D721Med (cell line): ENCODE measurements at regions not wholly inside any gene's neighbourhood (a gene's known extent, or its start where the extent isn't known, plus 50 kb on each side); places are given as distances from the start of the nearest gene placed in this dataset.

Experiments
- DNase-seq: peaks from one replicate; pipeline ENCODE4 v3.0.0; 2011; ENCODE audit warnings: low spot score; ENCODE audit not compliant: insufficient read length
- FAIRE-seq: peaks from 2 replicates; lab custom pipeline; 2011; peaks lifted over from hg19 to GRCh38; lab: Jason Lieb, UNC
- TF ChIP-seq, protein P1 (sequence below): IDR thresholded peaks from 2 replicates; pipeline ENCODE4 v1.5.1; 2012; ENCODE audit warnings: mild to moderate bottlenecking, control low read depth; ENCODE audit not compliant: insufficient read depth; ENCODE audit errors: missing control alignments

DNA sequence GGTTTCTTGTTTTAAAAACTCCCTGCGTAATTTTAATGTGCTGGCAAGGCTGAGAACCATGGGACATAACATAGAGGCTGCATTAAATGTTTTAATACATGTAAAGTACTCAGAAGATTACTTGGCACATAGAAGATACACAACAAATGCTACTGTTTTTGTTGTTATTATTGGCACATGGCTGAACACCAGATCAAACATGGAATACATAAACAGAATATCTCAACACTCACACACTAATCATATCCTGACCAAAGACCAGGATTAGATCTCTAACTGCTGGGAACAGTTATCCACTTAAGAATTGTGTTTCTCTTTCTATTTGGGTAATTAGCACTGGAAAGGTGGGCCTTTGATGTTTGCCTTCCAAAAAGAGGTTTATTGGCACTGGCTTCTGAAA lies 69.3 kb downstream of the KCNE4 start:
- no peak for FAIRE-seq
- DNase-seq, result no peak
- TF ChIP-seq, protein P1, sequence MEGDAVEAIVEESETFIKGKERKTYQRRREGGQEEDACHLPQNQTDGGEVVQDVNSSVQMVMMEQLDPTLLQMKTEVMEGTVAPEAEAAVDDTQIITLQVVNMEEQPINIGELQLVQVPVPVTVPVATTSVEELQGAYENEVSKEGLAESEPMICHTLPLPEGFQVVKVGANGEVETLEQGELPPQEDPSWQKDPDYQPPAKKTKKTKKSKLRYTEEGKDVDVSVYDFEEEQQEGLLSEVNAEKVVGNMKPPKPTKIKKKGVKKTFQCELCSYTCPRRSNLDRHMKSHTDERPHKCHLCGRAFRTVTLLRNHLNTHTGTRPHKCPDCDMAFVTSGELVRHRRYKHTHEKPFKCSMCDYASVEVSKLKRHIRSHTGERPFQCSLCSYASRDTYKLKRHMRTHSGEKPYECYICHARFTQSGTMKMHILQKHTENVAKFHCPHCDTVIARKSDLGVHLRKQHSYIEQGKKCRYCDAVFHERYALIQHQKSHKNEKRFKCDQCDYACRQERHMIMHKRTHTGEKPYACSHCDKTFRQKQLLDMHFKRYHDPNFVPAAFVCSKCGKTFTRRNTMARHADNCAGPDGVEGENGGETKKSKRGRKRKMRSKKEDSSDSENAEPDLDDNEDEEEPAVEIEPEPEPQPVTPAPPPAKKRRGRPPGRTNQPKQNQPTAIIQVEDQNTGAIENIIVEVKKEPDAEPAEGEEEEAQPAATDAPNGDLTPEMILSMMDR, result no peak

DNA sequence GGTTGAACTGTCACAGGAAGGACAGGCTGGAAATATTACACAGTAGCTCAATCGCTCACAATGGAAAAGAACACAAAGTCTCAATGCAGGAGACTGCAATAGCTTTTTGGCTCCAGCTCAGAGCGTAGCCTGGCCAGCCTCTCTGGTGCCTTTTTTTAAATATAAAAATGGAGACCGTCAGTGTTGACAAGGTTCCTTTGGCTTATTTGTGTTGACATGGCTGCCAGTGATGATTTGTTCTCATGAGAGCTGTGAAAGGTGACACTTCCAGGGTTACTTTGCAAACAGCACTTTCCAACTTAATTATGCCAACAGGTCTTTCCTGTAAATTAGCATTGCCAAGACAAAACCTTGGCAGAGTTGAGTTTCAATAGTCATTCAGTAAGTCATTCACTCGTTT lies 70.8 kb downstream of the KCNE4 start:
- no peak for DNase-seq
- FAIRE-seq, result no peak

DNA sequence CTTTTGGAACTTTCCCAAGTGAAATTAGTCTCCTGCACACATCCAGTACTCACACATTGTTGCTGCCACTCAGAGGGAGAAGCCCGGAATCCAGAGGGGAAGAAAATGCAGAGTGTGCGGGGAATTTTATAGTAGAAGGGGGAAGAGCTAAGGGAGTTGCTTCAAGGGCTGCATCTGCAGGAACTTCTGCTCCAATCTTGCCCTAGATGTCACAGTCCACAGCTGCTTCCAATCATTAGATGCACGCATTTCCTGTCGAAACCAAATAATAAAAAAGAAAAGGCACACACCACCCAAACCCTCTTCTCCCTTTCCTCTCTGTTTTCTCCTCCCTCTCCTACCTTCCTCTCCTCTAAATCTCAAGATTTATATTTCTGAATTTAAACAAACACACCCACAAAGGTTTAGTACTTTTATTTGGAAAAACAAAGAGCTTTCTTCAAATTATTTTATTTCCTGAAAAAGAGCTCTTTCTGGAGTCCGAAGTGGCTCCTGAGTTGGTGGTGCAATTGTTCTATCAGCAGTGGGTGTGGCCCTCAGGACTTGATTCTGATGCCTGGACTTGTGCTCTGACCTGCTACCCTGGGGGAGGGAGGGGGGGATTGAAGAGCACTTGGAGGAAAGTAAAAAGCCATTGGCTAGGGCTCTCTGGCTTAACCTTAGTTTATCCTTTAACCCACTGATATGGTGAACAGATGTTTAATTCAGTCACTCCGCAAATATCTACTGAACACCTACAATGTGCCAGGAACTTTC lies 72.0 kb downstream of the KCNE4 start:
- TF ChIP-seq, protein P1, result no peak
- FAIRE-seq, result no peak
- DNase-seq, result no peak

More for the DNA sequence above, 70.8 kb downstream of the KCNE4 start:
- TF ChIP-seq, protein P1, result no peak

DNA sequence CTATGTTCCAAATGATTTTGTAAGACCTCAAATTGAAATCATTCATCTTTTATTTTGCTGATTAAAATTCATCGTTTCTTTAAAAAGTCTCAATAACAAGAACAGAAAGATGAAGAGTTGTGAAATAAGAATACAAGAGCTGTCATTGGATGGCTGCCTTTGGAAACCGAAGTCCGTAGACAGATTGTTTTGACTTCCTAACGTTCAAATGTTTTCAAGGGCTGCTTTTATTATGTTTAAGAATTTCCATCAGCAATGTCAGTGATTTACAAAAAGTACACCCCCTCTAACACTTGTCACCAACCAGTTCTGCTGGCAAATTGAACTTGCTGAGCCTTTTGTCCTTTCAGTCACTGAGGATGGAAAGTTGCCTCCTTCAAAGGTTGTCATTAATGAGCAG lies 89.6 kb downstream of the KCNE4 start:
- no peak for DNase-seq
- TF ChIP-seq, protein P1, result no peak
- no peak for FAIRE-seq

- DNase-seq, result no peak
- TF ChIP-seq, protein P1, result no peak
- no peak for FAIRE-seq
Measured at GRCh38 chr2:223142118-223142517, 90.1 kb downstream of the KCNE4 start.

DNA sequence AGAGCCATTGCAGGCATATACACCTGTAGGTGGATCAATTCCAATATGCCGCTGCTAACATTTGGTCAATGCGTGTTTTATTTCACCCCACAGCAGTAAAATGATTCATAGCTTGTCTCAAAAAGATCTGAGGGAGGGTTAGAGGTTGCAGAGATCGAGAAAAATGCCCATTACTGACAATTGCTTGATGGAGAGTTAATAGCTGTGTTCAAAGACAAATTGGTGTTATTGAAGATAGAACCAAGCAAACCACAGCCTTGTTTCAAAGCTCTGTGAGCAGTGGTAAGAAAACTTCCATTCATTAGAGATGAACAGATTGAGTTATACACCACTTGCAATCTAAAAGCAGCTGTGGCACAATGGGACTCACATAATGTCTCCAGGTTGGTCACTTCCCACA lies 95.4 kb downstream of the KCNE4 start:
- TF ChIP-seq, protein P1, result no peak
- DNase-seq (no peak), FAIRE-seq (no peak)

DNA sequence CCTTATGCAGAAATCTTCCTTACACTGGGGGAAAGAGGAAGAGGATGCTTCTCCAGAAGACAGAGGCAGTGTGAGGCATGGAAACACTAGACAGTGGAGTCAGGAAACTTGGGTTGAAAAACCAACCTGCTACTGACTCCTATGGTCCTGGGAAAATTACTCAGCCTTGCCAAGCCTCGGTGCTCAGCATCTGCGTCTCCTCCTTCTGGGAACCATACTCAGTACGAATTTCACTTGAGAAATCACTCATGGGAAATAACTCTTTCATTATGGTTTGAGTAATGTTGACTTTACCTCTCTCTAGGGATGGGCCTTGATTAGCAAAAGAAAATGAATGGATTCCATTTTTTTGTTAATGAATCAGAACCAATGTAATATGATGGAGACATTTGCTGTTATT lies 96.5 kb downstream of the KCNE4 start:
- FAIRE-seq, result no peak
- TF ChIP-seq, protein P1, result no peak
- no peak for DNase-seq
